Retinal pigment epithelial cell (primary cell): ENCODE measurements at regions not wholly inside any gene's neighbourhood (a gene's known extent, or its start where the extent isn't known, plus 50 kb on each side); places are given as distances from the start of the nearest gene placed in this dataset.
"Not testable (repeated sequence)": the region's sequence is repeated elsewhere in the genome, so short reads cannot be mapped to it uniquely, and the experiment has no call there.

Experiments used
- DNase-seq: peaks from one replicate; pipeline ENCODE4 v3.0.0-alpha.2; 2010; ENCODE audit warnings: low read depth
- H3K4me3 ChIP-seq: 2 replicates; pipeline ENCODE4 v1.5.1; 2011; ENCODE audit warnings: mild to moderate bottlenecking, low read length, control low read depth, moderate library complexity
- TF ChIP-seq, protein P1 (sequence below): conservative IDR thresholded peaks from 2 replicates; pipeline ENCODE4 v1.5.1; 2011; ENCODE audit warnings: low read depth, low read length, control low read depth, inconsistent platforms

DNA sequence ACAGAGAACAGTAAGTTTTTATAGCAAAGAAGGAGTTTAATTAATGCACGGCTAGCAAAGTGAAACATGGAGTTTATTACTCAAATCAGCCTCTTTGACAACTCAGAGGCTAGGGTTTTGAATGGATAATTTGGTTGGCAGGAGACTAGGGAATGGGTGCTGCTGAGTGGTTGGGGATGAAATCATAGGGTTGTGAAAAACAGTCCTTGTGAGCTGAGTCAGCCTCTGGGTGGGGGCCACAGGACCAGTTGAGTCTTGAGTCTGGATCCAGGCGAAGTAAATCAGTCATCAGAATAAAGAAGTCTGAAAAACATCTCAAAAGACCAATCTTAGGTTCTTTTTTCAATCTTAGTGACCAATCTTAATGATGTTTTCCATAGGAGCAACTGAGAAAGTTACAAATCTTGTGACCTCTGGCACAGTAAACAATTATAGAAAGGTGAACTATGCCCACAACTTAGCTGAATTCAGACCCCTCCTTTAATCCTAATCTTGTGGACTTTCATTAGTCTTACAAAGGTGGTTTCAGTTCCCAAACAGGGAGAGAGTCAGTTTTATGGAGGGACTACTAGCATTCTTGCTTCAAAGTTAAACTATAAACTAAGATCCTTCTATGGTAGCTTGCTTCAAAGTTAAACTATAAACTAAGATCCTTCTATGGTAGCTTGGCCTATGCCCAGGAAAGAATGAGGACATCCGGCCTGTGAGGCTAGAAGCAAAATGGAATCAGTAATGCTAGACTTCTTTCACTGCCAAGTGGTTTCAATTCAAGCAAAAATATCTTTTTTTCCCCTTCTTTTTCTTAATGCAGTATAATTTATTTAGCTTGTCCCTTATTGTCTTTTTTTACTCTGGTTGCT is 84.5 kb downstream of the AASDHPPT start:
- no peak overlapping the region for H3K4me3 ChIP-seq
- no peak for DNase-seq
- TF ChIP-seq, protein P1, sequence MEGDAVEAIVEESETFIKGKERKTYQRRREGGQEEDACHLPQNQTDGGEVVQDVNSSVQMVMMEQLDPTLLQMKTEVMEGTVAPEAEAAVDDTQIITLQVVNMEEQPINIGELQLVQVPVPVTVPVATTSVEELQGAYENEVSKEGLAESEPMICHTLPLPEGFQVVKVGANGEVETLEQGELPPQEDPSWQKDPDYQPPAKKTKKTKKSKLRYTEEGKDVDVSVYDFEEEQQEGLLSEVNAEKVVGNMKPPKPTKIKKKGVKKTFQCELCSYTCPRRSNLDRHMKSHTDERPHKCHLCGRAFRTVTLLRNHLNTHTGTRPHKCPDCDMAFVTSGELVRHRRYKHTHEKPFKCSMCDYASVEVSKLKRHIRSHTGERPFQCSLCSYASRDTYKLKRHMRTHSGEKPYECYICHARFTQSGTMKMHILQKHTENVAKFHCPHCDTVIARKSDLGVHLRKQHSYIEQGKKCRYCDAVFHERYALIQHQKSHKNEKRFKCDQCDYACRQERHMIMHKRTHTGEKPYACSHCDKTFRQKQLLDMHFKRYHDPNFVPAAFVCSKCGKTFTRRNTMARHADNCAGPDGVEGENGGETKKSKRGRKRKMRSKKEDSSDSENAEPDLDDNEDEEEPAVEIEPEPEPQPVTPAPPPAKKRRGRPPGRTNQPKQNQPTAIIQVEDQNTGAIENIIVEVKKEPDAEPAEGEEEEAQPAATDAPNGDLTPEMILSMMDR, result no peak

DNA sequence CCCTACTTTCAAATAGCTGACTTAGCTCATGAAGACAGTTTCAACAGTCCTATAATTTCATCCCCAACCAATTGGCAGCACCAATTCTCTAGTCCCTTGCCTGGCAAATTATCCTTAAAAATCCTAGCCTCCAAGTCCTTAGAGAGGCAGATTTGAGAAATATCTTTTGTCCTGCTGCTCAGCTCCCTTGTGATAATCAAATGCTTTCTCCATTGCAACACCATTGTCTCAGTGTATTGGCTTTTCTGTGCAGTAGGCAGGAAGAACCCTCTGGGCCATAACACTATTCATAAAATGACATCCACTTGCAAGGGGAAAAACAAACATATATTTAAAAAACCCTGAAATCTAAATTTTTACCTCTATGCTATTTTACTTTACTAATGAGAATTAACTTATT is 89.6 kb downstream of the AASDHPPT start:
- TF ChIP-seq, protein P1, result no peak
- no peak for DNase-seq
- no peak overlapping the region for H3K4me3 ChIP-seq

DNA sequence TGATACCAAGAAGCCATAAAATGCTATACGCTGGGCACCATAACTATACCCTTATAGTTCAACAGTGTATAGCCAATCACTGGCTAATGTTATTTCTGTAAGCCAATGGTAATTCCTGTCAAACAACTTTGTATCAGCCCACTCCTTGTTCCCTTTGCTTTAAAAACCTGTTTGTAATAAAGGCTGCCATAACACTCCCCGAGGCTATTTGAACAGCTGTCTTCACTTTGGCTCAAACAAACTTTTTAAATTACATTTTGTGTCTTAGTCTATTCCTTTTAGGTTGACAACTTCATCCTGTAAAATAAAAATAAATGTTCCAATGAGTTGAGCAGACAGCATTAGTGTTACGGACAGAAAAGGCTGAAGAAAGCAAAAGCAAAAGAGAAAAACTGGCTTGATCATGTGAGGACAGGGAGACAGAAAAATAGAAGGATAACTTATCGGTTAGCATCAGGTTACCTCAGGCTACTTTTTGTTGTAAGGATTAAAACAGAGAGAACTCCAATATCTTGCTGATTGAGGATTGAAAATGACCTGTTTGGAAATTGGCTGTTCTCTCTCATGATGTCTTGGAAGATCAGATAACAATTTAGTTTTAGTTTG is 95.0 kb downstream of the AASDHPPT start:
- no peak for DNase-seq
- TF ChIP-seq, protein P1, result no peak
- H3K4me3 ChIP-seq, result no peak overlapping the region

DNA sequence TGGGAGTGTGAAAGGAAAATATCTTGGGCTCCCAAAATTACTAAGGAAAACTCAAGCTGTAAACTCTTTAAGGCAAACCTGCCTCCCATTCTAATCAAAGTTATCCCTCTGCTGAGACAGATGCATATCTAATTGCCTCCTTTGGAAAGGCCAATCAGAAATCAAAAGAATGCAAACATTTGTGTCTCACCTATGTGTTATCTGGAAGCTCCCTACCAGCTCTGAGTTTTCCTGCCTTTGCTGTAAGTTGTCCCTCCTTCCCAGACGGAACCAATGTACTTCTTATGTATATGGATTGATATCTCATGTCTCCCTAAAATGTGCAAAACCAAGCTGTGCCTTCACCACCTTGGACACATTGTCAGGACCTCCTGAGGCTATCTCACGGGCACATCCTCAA is 95.8 kb downstream of the AASDHPPT start:
- no peak for DNase-seq
- TF ChIP-seq, protein P1, result no peak
- no peak overlapping the region for H3K4me3 ChIP-seq

DNA sequence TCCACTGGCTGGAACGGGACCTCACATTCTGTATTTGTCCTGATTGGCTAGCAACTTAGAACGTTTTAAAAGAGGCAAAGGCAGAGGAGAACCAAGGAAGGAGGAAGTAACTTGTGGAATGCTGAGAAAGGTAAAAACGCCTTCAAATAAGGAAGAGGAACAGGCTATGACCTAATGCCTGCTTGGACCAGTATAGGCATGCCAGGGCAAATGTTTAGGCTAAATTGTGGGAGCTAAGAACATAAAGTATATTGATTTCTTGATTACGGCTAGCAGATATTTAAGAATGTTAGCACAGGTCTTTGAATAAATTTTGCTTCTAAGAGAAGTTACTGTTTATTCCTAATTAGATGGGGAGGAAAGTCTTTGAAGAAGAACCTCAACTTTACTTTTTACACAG is 96.5 kb downstream of the AASDHPPT start:
- DNase-seq, H3K4me3 ChIP-seq: not testable (repeated sequence)

DNA sequence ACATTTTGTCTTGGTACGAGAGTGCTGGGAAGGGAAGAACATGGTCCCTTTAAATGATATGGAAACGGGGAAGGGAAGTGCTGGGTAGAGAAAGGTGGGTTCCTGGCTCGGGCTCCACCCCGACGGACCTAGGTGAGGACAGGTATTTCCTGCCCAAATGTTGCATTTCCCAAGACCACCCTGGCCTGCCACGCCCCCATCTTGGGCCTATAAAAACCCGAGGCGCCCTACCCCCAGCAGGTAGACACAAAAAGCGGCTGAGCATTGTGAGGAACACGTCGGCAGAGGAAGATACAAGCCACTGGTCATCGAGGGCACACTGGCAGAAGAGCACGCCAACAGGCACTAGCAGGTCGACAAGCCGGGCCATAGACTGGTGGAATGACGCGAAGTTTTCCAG is 99.4 kb downstream of the AASDHPPT start:
- no peak overlapping the region for H3K4me3 ChIP-seq
- TF ChIP-seq, protein P1, result no peak
- no peak for DNase-seq

DNA sequence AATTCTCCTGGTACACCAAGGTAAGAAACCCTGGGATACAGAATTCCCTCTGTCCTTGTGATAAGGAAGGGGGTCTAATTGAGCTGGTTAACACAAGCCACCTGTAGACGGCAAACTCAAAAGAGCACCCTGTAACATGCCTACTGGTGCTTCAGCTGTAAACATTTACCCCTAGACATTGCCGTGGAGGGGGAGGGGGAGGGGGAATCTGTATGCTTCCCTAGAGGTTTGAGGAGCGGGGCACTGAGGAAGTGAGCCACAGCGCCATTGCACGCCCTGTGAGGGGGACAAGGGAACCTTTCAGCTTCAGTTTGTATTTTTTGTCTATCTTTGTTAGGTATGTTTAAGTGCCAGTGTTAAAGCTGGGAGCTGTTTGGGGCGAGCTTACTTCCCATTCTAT is 99.8 kb downstream of the AASDHPPT start:
- TF ChIP-seq, protein P1, result no peak
- H3K4me3 ChIP-seq, result no peak overlapping the region
- no peak for DNase-seq
